NCI-H82 treated with DMSO at 0.1 percent for 48 hours (cell line): ENCODE measurements at regions not wholly inside any gene's neighbourhood (a gene's known extent, or its start where the extent isn't known, plus 50 kb on each side); places are given as distances from the start of the nearest gene placed in this dataset.

Experiments used
- DNase-seq: peaks from one replicate; lab custom pipeline; 2025; ENCODE audit not compliant: unreplicated experiment; lab: John Stamatoyannopoulos, UW

GRCh38 chr13:44019651-44020050 lies 139.9 kb downstream of the LACC1 start:
- DNase-seq = no peak

DNA sequence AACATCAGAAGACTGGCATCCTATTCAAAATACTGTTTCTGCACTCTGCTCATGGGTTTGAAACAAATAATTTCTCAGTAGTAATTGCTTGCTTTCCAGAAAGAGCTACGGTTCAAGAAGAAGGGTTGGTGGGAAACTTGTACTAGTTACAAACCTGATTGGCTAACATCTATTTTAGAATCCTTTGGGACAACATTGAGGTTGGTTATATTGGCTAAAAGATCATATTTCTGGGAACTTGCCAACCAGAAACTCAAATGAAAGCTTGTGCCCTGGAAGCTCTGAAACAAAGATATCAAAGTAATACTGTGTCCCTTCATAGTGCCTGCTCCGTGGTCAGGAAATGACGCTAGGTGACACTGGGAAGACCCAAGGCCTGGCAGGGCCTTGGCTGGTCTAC lies 141.7 kb downstream of the LACC1 start:
- no peak for DNase-seq

DNA sequence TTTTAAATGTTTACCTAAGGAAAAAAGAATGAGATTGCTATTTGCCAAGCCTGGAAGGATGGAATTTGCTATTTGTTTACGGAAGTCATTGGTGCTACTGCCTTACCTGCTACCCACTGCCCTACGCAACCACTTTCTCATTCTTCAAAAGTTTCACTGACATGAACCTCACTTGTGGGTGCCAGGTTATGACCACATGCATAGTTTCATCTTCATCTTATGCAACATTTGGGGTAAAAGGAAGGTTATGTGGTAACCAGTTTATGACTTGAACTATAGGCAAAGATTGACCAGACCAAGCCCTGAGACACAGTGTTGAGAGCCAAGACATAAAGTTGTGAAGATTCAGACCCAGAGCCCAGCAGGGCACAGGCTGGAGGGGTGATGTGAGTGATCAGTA lies 142.5 kb downstream of the LACC1 start:
- no peak for DNase-seq

GRCh38 chr13:44024167-44024845 lies 144.6 kb downstream of the LACC1 start:
- no peak for DNase-seq

DNA sequence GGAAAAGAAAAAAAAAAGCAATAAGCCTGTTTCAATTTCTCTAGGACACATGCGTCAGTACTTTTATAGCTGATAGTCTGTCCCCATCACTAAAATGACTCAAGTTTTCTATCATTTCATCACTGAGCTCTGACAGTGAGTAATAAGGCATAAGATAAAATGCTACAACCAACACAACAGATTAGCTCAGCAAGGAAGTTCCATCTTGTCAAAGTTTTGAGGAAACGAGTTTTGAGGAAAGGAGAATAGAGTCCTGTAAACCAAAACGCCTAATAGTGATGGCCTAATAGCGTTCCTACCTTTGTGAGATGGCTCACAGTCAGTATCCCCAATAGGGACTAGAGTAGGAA lies 145.1 kb downstream of the LACC1 start:
- no peak for DNase-seq

DNA sequence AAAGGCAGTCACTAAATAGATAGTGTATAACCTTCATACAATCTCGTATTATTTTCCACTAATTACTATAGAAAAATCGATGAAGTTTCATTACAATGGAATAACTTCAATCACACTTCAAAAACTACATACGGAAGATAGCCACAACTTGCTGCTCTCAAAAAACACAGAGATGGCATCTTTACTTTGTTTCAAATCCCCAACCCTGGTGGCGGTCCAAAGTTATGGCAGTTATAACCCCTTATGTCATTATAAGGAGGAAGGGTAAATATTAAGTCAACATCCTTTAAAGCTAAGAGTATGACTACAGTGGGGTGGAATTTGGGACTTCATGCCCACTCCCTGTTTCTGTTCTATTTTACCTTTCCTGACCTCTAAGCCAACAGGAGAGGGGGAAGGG lies 146.5 kb downstream of the LACC1 start:
- DNase-seq = no peak

DNA sequence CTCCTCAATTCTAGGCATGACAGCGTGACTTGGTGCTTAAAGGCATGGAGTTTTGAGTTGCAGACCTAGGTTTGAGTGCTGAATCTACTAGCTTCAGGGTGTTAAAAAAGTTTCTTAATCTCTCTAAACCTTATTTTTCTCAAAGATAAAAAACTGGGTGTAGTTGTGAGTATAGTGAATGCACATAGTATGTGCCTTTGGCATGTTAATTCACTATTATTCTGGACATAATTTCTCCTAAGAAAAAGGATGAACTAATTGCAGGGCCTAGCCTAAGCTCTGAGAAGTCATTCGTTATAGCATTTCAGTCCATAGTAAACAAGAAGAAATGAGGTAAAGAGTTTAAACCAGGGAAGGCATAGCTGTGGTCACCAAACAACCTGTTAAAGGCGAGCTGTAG lies 149.0 kb downstream of the LACC1 start:
- no peak for DNase-seq

- no peak for DNase-seq
These were observed 150.9 kb downstream of the LACC1 start for GRCh38 chr13:44030615-44031014.

- DNase-seq = no peak
These were observed 151.9 kb downstream of the LACC1 start for GRCh38 chr13:44031555-44031954.

GRCh38 chr13:44032802-44033201 lies 153.1 kb downstream of the LACC1 start:
- DNase-seq = no peak

DNA sequence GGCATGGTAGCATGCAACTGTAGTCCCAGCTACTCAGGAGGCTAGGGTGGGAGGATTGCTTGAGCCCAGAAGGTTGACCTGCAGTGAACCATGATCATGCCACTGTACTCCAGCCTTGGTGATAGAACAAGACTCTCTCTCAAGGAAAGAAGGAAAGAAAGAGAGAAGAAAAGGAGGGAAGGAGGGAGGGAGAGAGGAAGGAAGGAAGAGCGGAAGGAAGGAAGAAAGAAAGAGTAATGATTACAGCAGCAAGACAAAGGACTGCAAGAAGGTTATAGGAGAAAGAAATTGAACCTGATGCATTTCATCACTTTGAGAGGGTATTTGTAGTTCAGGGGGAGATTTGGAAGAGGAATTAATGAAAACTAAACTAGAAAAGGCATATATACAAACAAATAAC lies 155.7 kb downstream of the LACC1 start:
- DNase-seq = no peak

DNA sequence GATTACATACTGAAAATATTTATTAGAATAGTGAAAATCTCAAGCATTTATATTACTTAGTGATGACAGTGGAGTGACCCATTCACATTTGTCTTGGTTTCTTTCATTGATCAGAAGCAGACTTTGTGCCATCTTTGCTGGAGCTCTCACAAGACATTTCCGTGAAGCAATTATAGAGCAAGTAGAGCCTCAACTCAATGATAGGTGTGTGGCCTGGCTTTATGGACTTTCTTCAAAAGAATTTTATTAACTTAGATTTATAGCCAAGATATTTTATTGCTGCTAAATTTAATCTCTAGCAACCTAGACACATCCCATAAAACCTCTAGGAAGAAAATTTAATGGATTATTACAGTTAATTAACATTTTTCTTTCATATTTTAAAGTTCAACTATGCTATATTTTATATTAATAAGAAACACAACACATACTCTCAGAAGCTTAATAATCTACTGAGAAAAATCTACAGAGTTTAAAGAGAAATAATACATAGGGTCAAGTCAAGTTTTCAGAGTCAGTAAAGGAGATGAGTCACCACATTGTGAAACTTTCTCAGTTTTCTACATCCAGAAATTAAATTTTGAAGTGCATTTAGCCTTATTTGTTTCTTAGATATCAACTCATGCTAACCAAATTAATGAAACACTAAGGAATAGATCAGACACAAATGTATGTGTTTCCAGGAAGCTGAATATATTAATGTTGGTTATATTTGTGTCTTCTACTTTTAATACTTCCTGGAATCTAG lies 160.5 kb downstream of the LACC1 start:
- no peak for DNase-seq

GRCh38 chr13:44040818-44041100 lies 161.1 kb downstream of the LACC1 start:
- no peak for DNase-seq

DNA sequence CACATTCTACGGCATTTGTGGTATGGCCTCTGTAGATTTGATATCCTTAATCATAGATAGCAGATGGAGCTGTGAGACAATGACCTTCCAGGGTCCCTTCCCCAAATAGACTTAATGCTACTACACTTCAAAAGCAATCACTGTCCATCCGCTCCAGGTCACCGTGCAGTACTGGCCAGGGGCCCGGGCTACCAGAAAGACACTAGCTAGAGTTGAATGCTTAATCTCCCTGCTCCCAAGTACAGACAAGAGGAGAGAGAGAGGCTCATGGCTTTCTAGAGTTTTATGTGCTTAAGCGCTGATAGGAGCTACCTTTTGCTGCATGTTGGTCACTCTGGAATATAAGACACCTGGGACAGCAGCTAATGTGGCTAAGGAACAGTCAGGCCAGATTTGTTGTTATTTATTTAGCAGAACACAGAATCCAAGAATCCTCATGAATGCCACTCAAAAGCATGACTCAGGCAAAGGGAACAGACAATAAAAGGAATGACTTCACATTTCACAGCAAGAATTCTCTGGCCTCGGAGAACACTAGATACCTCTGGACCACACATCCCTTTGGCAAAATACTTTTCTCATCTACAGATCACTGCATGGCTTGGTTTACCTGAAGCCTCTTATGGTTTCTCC lies 165.0 kb downstream of the LACC1 start:
- DNase-seq = no peak

DNA sequence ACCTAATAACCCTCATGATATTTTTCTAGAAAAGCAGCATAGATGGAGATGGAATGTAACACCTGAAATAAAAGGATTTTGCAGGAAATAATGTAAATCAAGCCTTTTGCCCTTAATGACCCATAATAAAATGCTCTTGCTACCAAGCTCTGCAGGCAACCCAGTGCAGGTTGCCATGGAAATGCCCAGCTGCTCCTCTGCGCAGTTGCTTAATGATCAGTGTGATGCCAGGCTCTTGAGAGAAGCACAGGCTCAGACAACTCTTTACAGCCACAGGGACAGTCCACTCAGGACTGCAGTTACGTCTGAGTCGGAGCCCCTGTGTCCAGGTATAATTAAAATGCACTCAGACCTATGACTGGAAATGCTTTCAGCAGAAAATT lies 165.5 kb downstream of the LACC1 start:
- DNase-seq = no peak

GRCh38 chr13:44046428-44046827 lies 166.7 kb downstream of the LACC1 start:
- DNase-seq = no peak

DNA sequence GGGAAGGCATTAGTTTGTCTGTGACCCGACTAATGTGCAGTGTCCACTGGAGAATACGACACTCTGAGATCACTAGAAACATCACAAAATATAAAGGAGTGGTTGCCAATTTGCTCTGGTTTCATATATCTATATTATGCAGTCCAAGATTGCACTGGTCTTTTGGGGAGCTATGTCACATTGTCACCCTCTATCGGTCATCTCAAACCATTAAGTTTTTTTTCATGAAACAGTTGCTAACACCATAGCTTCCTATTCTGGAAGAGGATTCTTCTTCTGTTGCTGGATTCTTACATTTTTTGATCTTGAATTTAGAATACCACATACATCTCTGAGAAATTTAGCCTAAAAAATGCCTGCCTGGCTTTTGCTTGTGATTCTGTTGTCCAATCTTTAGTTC lies 168.6 kb downstream of the LACC1 start:
- no peak for DNase-seq

DNA sequence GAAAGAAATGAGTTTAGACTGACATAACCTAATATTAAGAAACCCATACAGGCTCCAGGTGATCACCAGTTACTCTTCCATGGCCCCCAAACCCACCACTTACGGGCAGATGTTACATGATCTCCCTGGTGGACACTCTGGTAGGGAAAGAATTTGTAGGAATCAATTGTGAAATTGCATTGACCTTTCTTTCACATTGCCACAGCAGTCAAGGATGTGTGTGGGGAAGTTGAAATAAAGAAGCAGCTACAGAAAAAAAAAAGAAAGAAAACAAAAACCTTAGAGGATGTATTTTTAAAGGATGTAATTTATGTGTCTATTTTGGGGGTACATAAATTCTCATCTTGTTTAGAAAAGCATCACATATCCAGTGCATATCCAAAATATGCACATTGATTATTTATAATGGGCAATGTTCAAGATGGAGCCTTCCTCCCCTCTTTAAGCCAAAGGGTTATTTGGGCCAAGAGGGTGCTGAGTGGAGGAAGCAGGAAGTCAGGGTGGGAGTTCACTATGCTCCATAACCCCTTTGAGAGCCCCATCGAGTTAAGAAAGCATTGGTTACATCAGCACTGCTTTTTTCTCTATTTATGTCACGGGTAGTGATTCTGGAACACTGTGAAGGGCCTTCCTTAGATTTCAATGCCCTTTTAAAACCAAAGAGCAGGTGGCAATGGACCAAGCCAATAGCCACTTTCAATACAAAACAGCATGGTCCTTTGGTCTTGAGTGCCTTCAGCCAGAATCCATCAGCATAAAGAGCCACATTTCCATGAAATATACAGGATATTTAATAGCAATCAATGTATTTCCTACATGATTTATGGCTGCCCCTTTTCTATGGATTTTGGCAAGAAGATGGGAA lies 169.6 kb downstream of the LACC1 start:
- DNase-seq = no peak

GRCh38 chr13:44050450-44051063 lies 170.9 kb downstream of the LACC1 start:
- DNase-seq = peak; percentile 51

DNA sequence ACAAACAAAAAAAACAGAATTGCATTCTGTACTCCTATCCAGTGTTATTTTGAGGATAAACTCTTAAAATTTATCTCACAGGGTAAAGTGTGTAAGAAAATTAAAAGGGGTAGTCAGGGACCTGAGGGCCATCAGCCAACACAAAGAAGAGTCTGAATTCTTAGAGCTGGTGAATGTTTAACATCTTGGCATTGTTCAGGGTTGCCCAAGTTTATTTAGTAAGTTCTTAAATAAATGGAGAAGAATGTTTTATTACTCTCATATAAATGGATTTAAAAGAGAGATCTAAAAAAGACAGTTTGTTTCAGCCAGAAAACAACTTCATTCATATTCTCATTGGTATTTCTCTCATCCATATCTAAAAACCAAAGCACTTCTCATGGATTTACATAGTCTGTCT lies 171.7 kb downstream of the LACC1 start:
- DNase-seq = no peak

- no peak for DNase-seq
These were observed 172.4 kb downstream of the LACC1 start for GRCh38 chr13:44051918-44052675.
